HEK293 (cell line): ENCODE measurements at regions not wholly inside any gene's neighbourhood (a gene's known extent, or its start where the extent isn't known, plus 50 kb on each side); places are given as distances from the start of the nearest gene placed in this dataset.

Experiments used
- AEBP2 ChIP-seq: fragments of 450-650 bp; formaldehyde crosslinking; IDR thresholded peaks from 2 replicates; pipeline ENCODE4 v1.5.1; 2016; ENCODE audit warnings: missing biosample characterization, missing genetic modification characterization, borderline replicate concordance
- BCL11A ChIP-seq: fragments of 450-650 bp; formaldehyde crosslinking; IDR thresholded peaks from 2 replicates; pipeline ENCODE4 v1.5.1; 2016; ENCODE audit warnings: low read depth, missing biosample characterization, missing genetic modification characterization
- GLIS2 ChIP-seq: fragments of 450-650 bp; formaldehyde crosslinking; IDR thresholded peaks from 2 replicates; pipeline ENCODE4 v1.5.1; 2016; ENCODE audit warnings: missing biosample characterization, missing genetic modification characterization
- PRDM6 ChIP-seq: fragments of 450-650 bp; formaldehyde crosslinking; IDR thresholded peaks from 2 replicates; pipeline ENCODE4 v1.5.1; 2017; ENCODE audit warnings: missing biosample characterization, missing genetic modification characterization
- SALL2 ChIP-seq: fragments of 450-650 bp; formaldehyde crosslinking; IDR thresholded peaks from 2 replicates; pipeline ENCODE4 v1.5.0; 2017; ENCODE audit warnings: missing biosample characterization, mild to moderate bottlenecking, missing genetic modification characterization, borderline replicate concordance
- ZBTB1 ChIP-seq: fragments of 450-650 bp; formaldehyde crosslinking; IDR thresholded peaks from 2 replicates; pipeline ENCODE4 v1.5.1; 2016; ENCODE audit warnings: missing biosample characterization, missing genetic modification characterization
- ZBTB11 ChIP-seq: fragments of 450-650 bp; formaldehyde crosslinking; conservative IDR thresholded peaks from 2 replicates; pipeline ENCODE4 v1.5.1; 2016; ENCODE audit warnings: low read depth, missing biosample characterization, missing genetic modification characterization
- ZBTB21 ChIP-seq: fragments of 450-650 bp; formaldehyde crosslinking; IDR thresholded peaks from 2 replicates; pipeline ENCODE4 v1.5.1; 2017; ENCODE audit warnings: missing biosample characterization, missing genetic modification characterization
- ZBTB49 ChIP-seq: fragments of 450-650 bp; formaldehyde crosslinking; IDR thresholded peaks from 2 replicates; pipeline ENCODE4 v1.5.1; 2016; ENCODE audit warnings: missing biosample characterization, missing genetic modification characterization, low read depth
- ZFHX2 ChIP-seq: fragments of 450-650 bp; formaldehyde crosslinking; conservative IDR thresholded peaks from 2 replicates; pipeline ENCODE4 v1.5.1; 2016; ENCODE audit warnings: missing biosample characterization, missing genetic modification characterization
- ZNF148 ChIP-seq: fragments of 450-650 bp; formaldehyde crosslinking; IDR thresholded peaks from 2 replicates; pipeline ENCODE4 v1.5.0; 2017; ENCODE audit warnings: missing biosample characterization, missing genetic modification characterization, borderline replicate concordance
- ZNF175 ChIP-seq: fragments of 450-650 bp; formaldehyde crosslinking; IDR thresholded peaks from 2 replicates; pipeline ENCODE4 v1.5.1; 2016; ENCODE audit warnings: missing biosample characterization, missing genetic modification characterization
- ZNF221 ChIP-seq: fragments of 450-650 bp; formaldehyde crosslinking; IDR thresholded peaks from 2 replicates; pipeline ENCODE4 v1.5.1; 2017; ENCODE audit warnings: missing biosample characterization, missing genetic modification characterization, borderline replicate concordance
- ZNF239 ChIP-seq: fragments of 450-650 bp; formaldehyde crosslinking; IDR thresholded peaks from 2 replicates; pipeline ENCODE4 v1.5.1; 2016; ENCODE audit warnings: missing biosample characterization, missing genetic modification characterization
- ZNF24 ChIP-seq: fragments of 450-650 bp; formaldehyde crosslinking; IDR thresholded peaks from 2 replicates; pipeline ENCODE4 v1.5.1; 2016; ENCODE audit warnings: missing biosample characterization, missing genetic modification characterization
- ZNF280D ChIP-seq: fragments of 450-650 bp; formaldehyde crosslinking; IDR thresholded peaks from 2 replicates; pipeline ENCODE4 v1.5.1; 2016; ENCODE audit warnings: missing biosample characterization, missing genetic modification characterization
- ZNF341 ChIP-seq: fragments of 450-650 bp; formaldehyde crosslinking; IDR thresholded peaks from 2 replicates; pipeline ENCODE4; 2016; ENCODE audit warnings: low read depth, missing biosample characterization, missing genetic modification characterization
- ZNF580 ChIP-seq: fragments of 450-650 bp; formaldehyde crosslinking; IDR thresholded peaks from 2 replicates; pipeline ENCODE4 v1.5.1; 2016; ENCODE audit warnings: missing biosample characterization, missing genetic modification characterization
- ZNF629 ChIP-seq: fragments of 450-650 bp; formaldehyde crosslinking; IDR thresholded peaks from 2 replicates; pipeline ENCODE4 v1.5.1; 2017; ENCODE audit warnings: missing biosample characterization, missing genetic modification characterization
- ZSCAN4 ChIP-seq: fragments of 450-650 bp; formaldehyde crosslinking; IDR thresholded peaks from 2 replicates; pipeline ENCODE4 v1.5.1; 2017; ENCODE audit warnings: missing biosample characterization, missing genetic modification characterization
- ZXDB ChIP-seq: fragments of 450-650 bp; formaldehyde crosslinking; IDR thresholded peaks from 2 replicates; pipeline ENCODE4 v1.5.1; 2016; ENCODE audit warnings: missing biosample characterization, missing genetic modification characterization

GRCh38 chr21:43331962-43332828, 94.7 kb downstream of the SIK1 start (continued):
- TF ChIP-seq AEBP2 (tag by site-specific recombination): no peak
- TF ChIP-seq PRDM6: no peak
- no peak for TF ChIP-seq ZBTB11
- TF ChIP-seq GLIS2: no peak
- TF ChIP-seq BCL11A (tag by site-specific recombination): no peak
- no peak for TF ChIP-seq ZNF221 (tag by site-specific recombination)
- TF ChIP-seq ZBTB1 (tag by site-specific recombination): no peak
- TF ChIP-seq ZNF148 (tag by site-specific recombination): no peak
- TF ChIP-seq ZNF341 (tag by site-specific recombination): no peak
- TF ChIP-seq ZNF280D (tag by site-specific recombination): no peak
- TF ChIP-seq ZNF239 (tag by site-specific recombination): no peak
- peak; percentile 90 for TF ChIP-seq ZSCAN4 (tag by site-specific recombination)
- TF ChIP-seq ZBTB49 (tag by site-specific recombination): no peak
- TF ChIP-seq ZNF175 (tag by site-specific recombination): no peak
- no peak for TF ChIP-seq ZXDB (tag by site-specific recombination)
- no peak for TF ChIP-seq ZNF24 (tag by site-specific recombination)
- TF ChIP-seq ZNF629 (tag by site-specific recombination): peak; percentile 61; the same call in 1 of the 2 replicates
- peak; percentile 55; the same call in 1 of the 2 replicates for TF ChIP-seq ZBTB21 (tag by site-specific recombination)
- no peak for TF ChIP-seq SALL2
- peak; percentile 30; the same call in 1 of the 2 replicates for TF ChIP-seq ZFHX2 (tag by site-specific recombination)
- TF ChIP-seq ZNF580 (tag by site-specific recombination): no peak
